ENCODE measurements at regions not wholly inside any gene's neighbourhood (a gene's known extent, or its start where the extent isn't known, plus 50 kb on each side); places are given as distances from the start of the nearest gene placed in this dataset.

GRCh38 chr5:68759593-68759992, 334.2 kb upstream of the SLC30A5 start:
- DNase-seq, result no peak

DNA sequence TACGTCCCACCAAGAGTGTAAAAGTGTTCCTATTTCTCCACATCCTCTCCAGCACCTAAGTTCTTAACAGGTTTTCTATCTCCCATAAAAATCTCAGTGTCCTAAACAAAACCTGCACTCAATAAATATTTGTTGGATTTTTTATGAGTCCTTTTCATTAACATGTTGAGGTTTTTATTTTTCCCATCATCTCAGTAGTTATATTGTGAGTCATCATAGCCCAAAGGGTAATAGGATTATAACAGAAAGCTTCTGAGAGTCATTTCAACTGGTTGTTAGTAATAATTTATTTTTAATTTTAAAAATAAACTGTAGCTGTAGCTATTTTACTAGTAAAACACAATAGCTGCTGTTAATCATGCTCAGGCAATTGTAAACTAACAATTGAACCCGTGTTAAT, 331.6 kb upstream of the SLC30A5 start:
- no peak for DNase-seq

DNA sequence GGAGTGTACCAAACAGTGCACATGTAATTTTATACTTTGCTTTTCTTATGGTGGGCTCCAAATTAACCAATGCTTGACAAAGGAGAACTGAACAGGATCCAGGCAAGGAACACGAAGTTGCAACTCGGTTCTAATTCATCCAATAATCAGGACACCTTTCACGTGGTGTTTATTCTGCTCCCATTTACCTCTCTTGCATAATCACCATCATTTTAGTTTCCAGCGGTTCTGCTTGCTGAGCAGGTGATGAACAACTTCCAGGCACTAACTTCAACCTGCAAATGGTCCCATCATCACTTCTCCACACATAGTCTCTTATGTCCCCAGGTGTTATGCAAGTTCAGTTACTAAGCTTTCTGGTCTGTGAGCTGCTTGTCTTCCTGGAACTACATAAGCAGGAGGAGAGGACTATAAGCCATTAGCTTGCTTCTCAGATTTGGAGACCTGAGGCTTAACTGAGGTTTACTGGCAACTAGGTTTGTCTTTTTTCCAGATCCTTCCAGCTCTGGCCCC, 326.8 kb upstream of the SLC30A5 start:
- no peak for DNase-seq

DNA sequence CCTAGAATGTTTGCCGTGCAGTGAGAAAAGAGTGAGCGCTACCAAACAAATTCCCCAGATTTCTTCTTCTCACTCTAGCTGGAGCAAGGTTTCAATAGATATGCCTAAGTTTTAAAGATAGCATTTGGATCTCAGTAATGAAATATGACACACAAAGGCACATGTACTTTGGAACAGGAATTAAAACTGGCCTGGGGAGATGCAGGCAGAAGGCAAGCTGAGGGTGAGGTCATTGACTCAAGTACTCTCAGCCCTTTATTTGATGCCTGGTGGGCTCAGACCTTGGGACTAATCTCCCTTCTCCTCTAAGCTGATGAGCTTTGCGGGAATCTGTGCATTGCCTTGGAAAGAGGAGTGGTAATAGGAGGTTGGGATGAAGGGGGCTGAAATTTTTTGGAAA, 323.3 kb upstream of the SLC30A5 start:
- no peak for DNase-seq

DNA sequence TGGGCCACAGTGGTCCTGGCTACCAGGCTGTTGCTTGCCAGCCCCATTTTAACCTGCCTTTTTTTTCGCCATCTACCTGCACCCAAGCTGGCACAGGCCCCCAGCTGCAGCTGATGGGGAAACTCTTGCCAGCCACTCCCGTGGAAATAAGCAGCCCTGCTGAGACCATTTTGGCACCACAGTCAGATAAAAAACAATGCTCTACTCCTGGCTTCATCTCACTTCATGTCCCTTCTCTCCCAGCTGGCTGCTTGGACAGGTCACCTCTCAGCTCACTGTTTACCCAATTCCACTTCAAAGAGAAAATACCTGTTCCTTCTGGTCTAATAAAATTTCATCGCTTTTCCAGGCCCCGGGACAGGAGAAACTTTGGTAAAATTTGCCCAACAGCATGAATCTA, 322.6 kb upstream of the SLC30A5 start:
- no peak for DNase-seq

DNA sequence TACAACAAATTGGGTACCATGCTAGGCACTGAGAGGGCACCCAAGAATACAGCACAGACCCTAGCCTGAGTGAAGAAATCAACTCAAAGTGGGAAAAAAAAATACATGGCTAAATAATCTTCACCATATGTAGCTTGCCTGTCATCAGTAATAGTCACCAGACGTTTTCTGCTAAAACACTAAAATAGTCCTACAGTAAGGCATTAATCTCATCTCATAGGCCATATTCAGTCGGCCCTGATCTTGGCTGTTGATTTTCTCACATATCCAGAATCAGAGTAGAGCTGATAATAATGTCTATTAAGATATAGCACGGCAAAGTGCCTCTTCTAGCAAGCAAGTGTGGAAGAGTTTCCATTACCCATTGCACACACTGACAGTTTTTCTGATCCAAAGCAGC, 322.1 kb upstream of the SLC30A5 start:
- no peak for DNase-seq

DNA sequence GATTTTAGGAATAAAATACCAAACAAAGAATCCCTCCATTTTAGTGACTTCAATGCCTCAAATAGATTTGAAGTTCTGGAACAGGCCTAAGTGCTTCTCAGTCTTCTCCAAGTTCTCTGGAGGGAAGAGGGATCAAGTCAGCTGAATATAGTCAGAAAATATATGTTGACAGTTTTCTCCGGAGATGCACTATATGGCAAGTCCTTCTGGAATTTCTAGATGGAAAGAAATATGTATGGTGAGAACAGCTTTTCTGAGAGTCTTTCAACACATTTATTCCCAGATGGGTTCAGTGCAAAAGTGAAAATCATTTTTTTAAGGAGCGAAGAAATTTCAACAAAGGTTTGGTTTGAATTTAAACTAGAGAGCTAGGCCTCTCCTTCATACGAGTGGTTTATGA, 317.4 kb upstream of the SLC30A5 start:
- DNase-seq, result no peak

DNA sequence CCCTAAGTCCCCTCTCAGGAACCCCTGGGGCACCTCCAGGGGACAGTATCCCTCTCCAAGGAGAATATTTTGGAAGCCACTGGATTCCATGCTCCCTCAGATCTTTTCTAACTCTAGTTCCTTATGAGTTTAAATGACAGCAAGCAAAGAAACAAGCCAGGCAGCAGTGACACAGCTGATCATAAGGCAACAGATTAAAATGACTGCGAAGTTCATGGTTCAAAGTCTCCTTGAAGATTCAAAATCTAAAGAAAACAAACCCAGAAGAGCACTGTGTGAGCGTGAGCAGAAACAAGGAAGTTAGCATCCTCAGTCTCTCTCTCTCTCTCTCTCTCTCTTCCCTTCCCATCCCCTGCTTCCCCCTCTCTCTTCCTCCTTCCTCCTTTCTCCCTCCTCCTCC, 316.7 kb upstream of the SLC30A5 start:
- DNase-seq, result no peak

GRCh38 chr5:68778484-68778883, 315.3 kb upstream of the SLC30A5 start:
- no peak for DNase-seq

DNA sequence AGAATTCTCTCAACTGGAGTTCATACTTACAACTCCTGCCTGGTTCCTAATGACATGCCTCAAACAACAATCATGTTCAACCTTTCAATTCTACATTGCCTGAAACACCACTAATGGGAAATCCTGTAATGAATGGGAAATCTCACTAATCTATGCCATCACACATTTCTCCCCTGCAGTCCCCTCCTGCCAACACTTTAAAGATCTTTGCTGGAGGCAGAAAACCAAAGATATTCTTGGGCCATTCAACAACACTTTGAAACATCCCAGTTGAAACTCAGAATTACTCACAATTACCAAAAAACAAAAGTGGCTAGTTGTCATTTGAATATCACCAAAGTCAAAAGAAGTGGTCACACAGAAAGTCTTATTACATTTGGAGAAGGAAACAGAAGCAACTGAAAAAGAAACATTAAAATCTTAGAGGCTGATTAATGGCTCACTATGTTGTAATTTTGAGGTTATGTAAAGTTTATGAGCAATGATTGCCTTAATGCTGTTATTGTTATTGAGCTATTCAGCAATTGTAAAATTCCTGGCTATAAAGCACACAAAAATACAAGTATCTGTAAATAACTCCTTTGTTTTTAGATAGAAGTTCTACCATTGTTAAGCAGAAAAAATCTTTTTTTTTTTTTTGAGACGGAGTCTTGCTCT, 313.4 kb upstream of the SLC30A5 start:
- DNase-seq, result no peak

DNA sequence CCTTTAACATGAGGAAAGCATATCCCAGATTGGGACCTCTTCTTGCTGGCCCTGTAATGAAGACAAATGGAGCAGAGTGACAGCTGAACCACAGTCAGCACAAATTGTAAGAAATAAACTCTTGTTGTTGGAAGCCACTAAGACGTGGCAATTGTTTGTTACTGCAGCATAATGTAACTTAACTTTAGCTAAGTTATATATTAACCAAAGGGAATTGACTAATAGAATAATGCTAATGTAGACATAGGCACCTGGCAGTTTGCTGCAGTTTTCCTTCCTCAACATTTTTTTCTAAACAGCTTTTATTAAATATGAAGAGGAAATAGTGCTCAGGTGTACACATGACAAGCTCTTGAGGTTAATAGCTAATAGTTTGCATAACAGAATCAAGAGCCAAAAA, 300.7 kb upstream of the SLC30A5 start:
- DNase-seq, result no peak

DNA sequence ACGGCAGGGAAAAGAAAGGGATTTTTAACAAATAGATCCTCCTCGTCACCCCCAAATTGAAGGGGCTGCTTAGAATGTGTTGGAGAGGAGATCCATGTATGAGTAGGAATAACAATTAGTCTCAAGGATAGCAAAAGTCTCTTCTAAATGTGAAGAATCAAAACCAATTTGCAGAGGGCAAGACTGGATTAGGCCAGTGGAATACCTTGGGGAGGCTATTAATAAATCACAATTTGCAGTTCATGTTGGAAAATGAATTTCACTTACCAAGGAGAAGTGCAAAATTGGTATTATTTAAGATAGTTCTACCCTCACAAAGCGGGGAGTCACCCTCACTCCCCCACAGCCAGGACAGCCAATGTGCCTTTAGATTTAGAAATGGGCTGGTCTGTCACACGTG, 299.8 kb upstream of the SLC30A5 start:
- no peak for DNase-seq

DNA sequence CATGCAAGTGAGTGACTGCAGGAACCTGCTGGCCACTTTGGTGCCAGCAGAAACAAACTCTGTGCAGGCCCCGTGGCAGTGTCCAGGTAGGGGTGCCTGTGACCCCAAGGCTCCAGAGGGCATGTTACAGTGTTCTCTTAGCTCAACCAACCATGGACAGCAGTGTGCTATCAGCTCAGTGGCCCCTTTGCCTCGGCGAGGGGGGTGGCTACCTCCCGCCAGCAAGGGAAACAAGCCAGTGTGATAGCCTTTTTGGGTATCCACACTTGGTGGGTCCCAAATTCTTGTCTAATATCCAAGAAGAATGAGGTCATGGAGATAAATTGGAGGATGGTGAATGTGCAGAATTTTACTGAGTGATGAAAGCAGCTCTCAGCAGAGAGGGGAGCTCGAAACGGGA, 298.6 kb upstream of the SLC30A5 start:
- DNase-seq, result no peak

DNA sequence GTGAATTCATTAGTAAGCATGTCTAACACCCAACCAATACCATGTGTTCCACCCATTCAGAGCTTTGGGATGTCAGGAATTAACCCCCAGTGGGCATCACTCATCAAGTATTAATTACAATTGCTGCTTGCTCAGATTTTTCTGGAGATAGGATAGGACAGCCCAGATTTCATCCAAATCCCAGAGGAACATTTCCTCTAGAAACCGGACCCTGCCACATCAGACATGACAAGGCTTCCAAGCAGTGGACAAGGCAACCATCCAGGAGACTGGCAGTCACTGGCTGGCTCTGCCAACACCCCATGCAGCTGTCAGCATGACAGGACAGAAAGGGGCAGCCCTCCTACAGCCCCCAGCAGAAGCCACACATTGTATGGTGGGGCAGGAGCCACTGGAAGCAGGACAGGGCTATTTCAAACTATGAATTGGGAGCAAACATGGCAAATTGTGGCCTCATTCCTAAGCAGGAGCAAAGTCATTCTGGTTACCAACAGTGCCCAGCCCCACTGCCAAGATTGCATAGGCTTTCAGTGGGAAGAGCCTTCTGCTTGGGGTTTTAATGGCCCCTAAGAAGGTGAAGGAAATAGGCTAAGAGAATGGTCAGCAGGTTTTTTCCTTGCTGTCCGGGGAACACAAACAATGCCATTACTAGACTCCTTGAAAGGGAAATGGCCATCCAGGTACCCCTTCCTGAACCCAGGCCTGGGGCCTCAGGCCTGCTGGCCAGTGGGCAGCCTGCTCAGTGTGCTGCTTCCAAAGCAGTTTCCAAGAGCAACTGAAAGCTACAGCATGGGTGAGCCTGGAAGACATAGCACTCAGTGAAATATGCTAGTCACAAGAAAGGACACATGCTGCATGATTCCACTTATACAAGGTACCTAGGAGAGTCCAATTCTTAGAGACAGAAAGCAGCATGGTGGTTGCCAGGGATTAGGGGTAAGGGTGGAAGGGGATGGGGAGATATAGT, 294.7 kb upstream of the SLC30A5 start:
- DNase-seq, result no peak

- DNase-seq, result no peak
These were observed 291.4 kb upstream of the SLC30A5 start for GRCh38 chr5:68802430-68802829.

DNA sequence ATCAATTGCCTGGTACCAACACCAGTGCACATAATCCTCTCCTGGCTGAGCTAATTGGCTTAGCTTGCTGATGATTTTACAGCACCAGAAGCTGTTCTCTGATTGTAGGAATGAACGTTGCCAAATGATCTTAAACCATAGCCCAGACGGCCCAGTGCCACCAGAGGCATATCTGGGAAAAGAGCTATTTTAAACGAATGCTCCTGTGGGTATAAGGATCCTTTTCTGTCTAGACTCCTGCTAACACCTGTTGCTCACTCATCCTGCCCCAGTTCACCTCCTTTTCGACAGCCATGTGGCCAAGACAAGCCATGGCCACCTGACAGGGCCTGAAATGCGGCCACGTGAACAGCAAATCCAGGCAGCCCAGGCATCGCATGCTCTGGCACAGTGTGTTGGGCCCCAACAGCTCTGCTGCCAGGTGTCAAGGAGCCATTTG, 289.9 kb upstream of the SLC30A5 start:
- no peak for DNase-seq

DNA sequence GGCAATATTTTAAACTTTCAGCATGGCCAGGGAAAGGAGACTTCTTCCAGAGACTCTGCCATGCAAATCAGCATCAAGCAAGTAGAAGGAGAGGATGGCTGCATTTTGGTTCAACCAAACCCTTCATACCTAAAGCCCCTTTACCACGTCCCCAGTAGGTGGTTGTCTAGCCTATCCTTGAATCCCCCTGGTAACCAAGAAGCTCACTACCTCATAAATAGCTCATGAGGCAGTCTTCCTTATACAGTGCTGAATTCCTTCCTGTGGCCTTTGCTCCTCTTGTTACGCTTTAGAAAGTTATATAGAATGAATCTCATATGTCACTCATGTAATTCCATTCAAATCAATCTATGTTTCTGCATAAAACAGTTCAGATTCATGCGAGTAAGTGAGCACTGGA, 289.5 kb upstream of the SLC30A5 start:
- no peak for DNase-seq

DNA sequence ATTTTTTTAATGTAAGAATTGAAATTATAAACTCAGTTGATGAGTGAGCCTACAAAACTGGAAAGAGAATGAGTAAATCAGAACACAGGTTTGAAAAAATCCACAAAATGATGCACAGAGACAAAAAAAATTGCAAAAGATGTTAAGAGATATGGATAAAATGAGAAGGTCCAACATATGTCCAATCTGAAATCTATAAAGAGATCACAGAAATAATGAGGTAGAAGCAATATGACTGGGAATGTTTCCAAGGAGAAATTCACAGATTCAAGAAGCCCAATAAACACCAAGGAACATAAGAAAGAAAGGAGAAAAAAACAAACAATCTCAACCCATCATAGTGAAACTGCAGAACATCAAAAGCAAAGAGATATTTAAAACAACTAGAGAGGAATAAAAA, 288.4 kb upstream of the SLC30A5 start:
- DNase-seq, result no peak

DNA sequence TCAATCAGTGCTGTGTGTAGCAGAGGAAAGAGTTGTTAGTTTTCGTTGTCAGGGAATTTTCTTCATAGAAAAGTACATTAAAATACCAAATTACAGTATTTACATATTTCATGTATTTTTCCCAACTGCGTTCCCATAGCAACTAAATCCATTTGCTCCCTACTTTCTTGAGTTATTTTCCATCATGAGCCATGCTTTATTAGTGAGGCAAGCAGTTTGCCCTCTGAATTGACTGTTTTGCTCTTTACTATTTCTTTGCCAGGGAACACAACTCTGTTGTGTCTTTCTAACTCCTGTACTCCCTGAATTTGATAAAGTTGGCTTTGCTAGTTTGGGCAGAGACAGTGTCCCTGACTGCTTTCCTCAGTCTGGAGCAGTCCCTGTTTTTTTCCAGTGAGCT, 276.2 kb upstream of the SLC30A5 start:
- DNase-seq, result no peak

GRCh38 chr5:68818057-68818695, 275.6 kb upstream of the SLC30A5 start:
- DNase-seq, result no peak

GRCh38 chr5:68818870-68819269, 274.9 kb upstream of the SLC30A5 start:
- DNase-seq, result no peak

DNA sequence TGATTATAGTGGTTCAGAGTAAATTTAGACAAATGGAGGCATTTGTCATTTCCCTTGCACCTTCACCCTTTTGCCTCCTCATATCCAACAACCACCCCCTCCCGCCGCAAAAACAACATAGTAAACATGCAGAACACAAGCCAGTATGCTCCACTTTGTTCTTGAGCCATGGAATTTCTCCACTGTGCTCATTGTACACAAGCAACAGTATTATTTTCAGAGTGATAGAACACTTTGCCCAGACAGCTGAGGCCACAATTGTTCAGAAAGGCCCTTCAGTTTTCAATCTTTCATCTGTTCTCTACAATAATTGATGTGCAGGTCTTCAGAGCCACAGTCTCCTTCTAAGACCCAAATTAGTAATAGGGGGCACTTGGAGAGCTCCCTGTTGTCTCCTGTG, 272.8 kb upstream of the SLC30A5 start:
- no peak for DNase-seq

GRCh38 chr5:68822796-68823195, 271.0 kb upstream of the SLC30A5 start:
- DNase-seq, result no peak

- no peak for DNase-seq
These were observed 270.5 kb upstream of the SLC30A5 start for GRCh38 chr5:68823301-68823700.
